HEK293 (cell line): ENCODE measurements at regions not wholly inside any gene's neighbourhood (a gene's known extent, or its start where the extent isn't known, plus 50 kb on each side); places are given as distances from the start of the nearest gene placed in this dataset.

Experiments used
- CTCF ChIA-PET: fragments of 350-600 bp; formaldehyde crosslinking; extraction: SDS; loops from one replicate; lab custom pipeline; 2021; ENCODE audit warnings: antibody characterized with exemption; lab: Yijun Ruan, JAX
- POLR2A ChIA-PET: fragments of 300-600 bp; formaldehyde crosslinking; extraction: SDS; loops from one replicate; lab custom pipeline; 2020; ENCODE audit warnings: antibody characterized with exemption, inconsistent platforms; lab: Yijun Ruan, JAX
- H3K27ac ChIP-seq: fragments of 200-500 bp; sonication (Bioruptor generic); 2 replicates; pipeline ENCODE4 v1.5.1; 2014; ENCODE audit warnings: low read depth, low read length, control low read depth, inconsistent platforms; ENCODE audit errors: extremely low read depth
- H3K36me3 ChIP-seq, 2 experiments: fragments of 200-500 bp in 1 of 2; sonication (Bioruptor generic) in 1 of 2; 1 replicate in 1 of 2; 2 replicates in 1 of 2; pipeline ENCODE4 v1.5.1; 2014 to 2017; ENCODE audit warnings: inconsistent platforms in 2 of 2, low read length in 2 of 2; ENCODE audit not compliant: control insufficient read depth in 2 of 2, insufficient read depth in 1 of 2
- H3K4me1 ChIP-seq: fragments of 200-500 bp; sonication (Bioruptor generic); 2 replicates; pipeline ENCODE4 v1.5.1; 2014; ENCODE audit warnings: mild to moderate bottlenecking, low read length, inconsistent platforms; ENCODE audit not compliant: control insufficient read depth, insufficient read depth
- H3K4me3 ChIP-seq: 2 replicates; pipeline ENCODE4 v1.5.1; 2011; ENCODE audit warnings: low read depth, mild to moderate bottlenecking, control low read depth, low read length, moderate library complexity
- H3K9me3 ChIP-seq: fragments of 200-500 bp; sonication (Bioruptor generic); 2 replicates; pipeline ENCODE4 v1.5.1; 2014; ENCODE audit warnings: low read depth, low read length, inconsistent platforms; ENCODE audit not compliant: control insufficient read depth, insufficient read depth
- GFI1B ChIP-seq: fragments of 450-650 bp; formaldehyde crosslinking; IDR thresholded peaks from 2 replicates; pipeline ENCODE4 v1.5.1; 2016; ENCODE audit warnings: missing biosample characterization, missing genetic modification characterization
- GLI2 ChIP-seq: fragments of 450-650 bp; formaldehyde crosslinking; IDR thresholded peaks from 2 replicates; pipeline ENCODE4; 2017; ENCODE audit warnings: missing biosample characterization, missing genetic modification characterization, low read depth, borderline replicate concordance
- MEIS1 ChIP-seq: sonication (generic); formaldehyde crosslinking; IDR thresholded peaks from 2 replicates; pipeline ENCODE4 v1.8.1; 2022; ENCODE audit warnings: missing genetic modification reagents, mild to moderate bottlenecking, borderline replicate concordance
- SCRT1 ChIP-seq: fragments of 450-650 bp; formaldehyde crosslinking; IDR thresholded peaks from 2 replicates; pipeline ENCODE4 v1.5.1; 2016; ENCODE audit warnings: missing biosample characterization, missing genetic modification characterization, borderline replicate concordance
- ZBTB20 ChIP-seq: fragments of 450-650 bp; formaldehyde crosslinking; IDR thresholded peaks from 2 replicates; pipeline ENCODE4 v1.5.1; 2016; ENCODE audit warnings: missing biosample characterization, missing genetic modification characterization
- ZBTB44 ChIP-seq: fragments of 450-650 bp; IDR thresholded peaks from 2 replicates; pipeline ENCODE4 v1.5.1; 2018; ENCODE audit warnings: missing biosample characterization, mild to moderate bottlenecking, missing genetic modification characterization
- ZBTB6 ChIP-seq: fragments of 450-650 bp; formaldehyde crosslinking; IDR thresholded peaks from 2 replicates; pipeline ENCODE4 v1.5.1; 2017; ENCODE audit warnings: missing biosample characterization, missing genetic modification characterization
- ZEB2 ChIP-seq: fragments of 450-650 bp; formaldehyde crosslinking; IDR thresholded peaks from 2 replicates; pipeline ENCODE4 v1.5.1; 2016; ENCODE audit warnings: missing biosample characterization, missing genetic modification characterization
- ZFP41 ChIP-seq: fragments of 450-650 bp; formaldehyde crosslinking; IDR thresholded peaks from 2 replicates; pipeline ENCODE4 v1.5.1; 2016; ENCODE audit warnings: missing biosample characterization, missing genetic modification characterization, borderline replicate concordance
- ZNF391 ChIP-seq: fragments of 450-650 bp; formaldehyde crosslinking; IDR thresholded peaks from 2 replicates; pipeline ENCODE4 v1.5.1; 2016; ENCODE audit warnings: low read depth, missing biosample characterization, missing genetic modification characterization, borderline replicate concordance
- ZNF510 ChIP-seq: fragments of 450-650 bp; formaldehyde crosslinking; IDR thresholded peaks from 2 replicates; pipeline ENCODE4 v1.5.1; 2018; ENCODE audit warnings: mild to moderate bottlenecking, missing genetic modification characterization, missing biosample characterization; ENCODE audit not compliant: insufficient replicate concordance
- ZNF513 ChIP-seq: fragments of 450-650 bp; IDR thresholded peaks from 2 replicates; pipeline ENCODE4 v1.5.1; 2018; ENCODE audit warnings: missing biosample characterization, missing genetic modification characterization
- ZNF514 ChIP-seq: fragments of 450-650 bp; formaldehyde crosslinking; IDR thresholded peaks from 2 replicates; pipeline ENCODE4 v1.5.1; 2016; ENCODE audit warnings: missing biosample characterization, missing genetic modification characterization
- ZNF544 ChIP-seq: fragments of 450-650 bp; formaldehyde crosslinking; IDR thresholded peaks from 2 replicates; pipeline ENCODE4 v1.5.0; 2017; ENCODE audit warnings: missing biosample characterization, missing genetic modification characterization
- ZNF623 ChIP-seq: fragments of 450-650 bp; formaldehyde crosslinking; IDR thresholded peaks from 2 replicates; pipeline ENCODE4 v1.5.1; 2016; ENCODE audit warnings: missing biosample characterization, missing genetic modification characterization
- ZNF654 ChIP-seq: fragments of 450-650 bp; formaldehyde crosslinking; IDR thresholded peaks from 2 replicates; pipeline ENCODE4 v1.5.1; 2016; ENCODE audit warnings: low read depth, missing biosample characterization, missing genetic modification characterization
- ZNF670 ChIP-seq: fragments of 450-650 bp; formaldehyde crosslinking; IDR thresholded peaks from 2 replicates; pipeline ENCODE4 v1.5.1; 2016; ENCODE audit warnings: missing biosample characterization, missing genetic modification characterization, low read depth
- ZNF747 ChIP-seq: fragments of 450-650 bp; formaldehyde crosslinking; IDR thresholded peaks from 2 replicates; pipeline ENCODE4 v1.5.1; 2016; ENCODE audit warnings: missing biosample characterization, missing genetic modification characterization
- ZNF776 ChIP-seq: fragments of 450-650 bp; formaldehyde crosslinking; IDR thresholded peaks from 2 replicates; pipeline ENCODE4 v1.5.0; 2017; ENCODE audit warnings: missing biosample characterization, missing genetic modification characterization, borderline replicate concordance
- ZNF792 ChIP-seq: fragments of 450-650 bp; formaldehyde crosslinking; IDR thresholded peaks from 2 replicates; pipeline ENCODE4 v1.5.1; 2016; ENCODE audit warnings: missing biosample characterization, missing genetic modification characterization
- ZSCAN30 ChIP-seq: fragments of 450-650 bp; IDR thresholded peaks from 2 replicates; pipeline ENCODE4 v1.5.1; 2018; ENCODE audit warnings: missing biosample characterization, mild to moderate bottlenecking, missing genetic modification characterization, moderate library complexity

- POLR2A ChIA-PET, result no interaction called here
- no peak overlapping the region for H3K27ac ChIP-seq
- TF ChIP-seq ZNF776 (tag by site-specific recombination) (no peak), ZBTB20 (tag by site-specific recombination) (no peak), ZNF544 (tag by site-specific recombination) (no peak), ZNF513 (tag by site-specific recombination) (no peak), ZBTB6 (tag by site-specific recombination) (no peak), ZSCAN30 (tag by site-specific recombination) (no peak), GLI2 (no peak), ZNF792 (tag by site-specific recombination) (no peak)
- TF ChIP-seq, all 188 proteins: peak for 0
- no peaks in the 10 kb centered on the region for H3K36me3 ChIP-seq
- no peaks in the 10 kb centered on the region for H3K4me1 ChIP-seq
- CTCF ChIA-PET, result no interaction called here
- H3K4me3 ChIP-seq, result no peak overlapping the region
- H3K9me3 ChIP-seq, result no peaks in the 10 kb centered on the region
Observed at GRCh38 chr11:70692131-70692530, 293.8 kb downstream of the CTTN start.

- no peak overlapping the region for H3K27ac ChIP-seq
- H3K36me3 ChIP-seq, result no peaks in the 10 kb centered on the region
- POLR2A ChIA-PET, result no interaction called here
- H3K4me1 ChIP-seq, result no peaks in the 10 kb centered on the region
- H3K9me3 ChIP-seq, result no peaks in the 10 kb centered on the region
- H3K4me3 ChIP-seq, result no peak overlapping the region
- TF ChIP-seq ZNF747 (tag by site-specific recombination), result no peak
- TF ChIP-seq ZNF654 (tag by site-specific recombination), result no peak
- no peak for TF ChIP-seq GFI1B (tag by site-specific recombination)
- no peak for TF ChIP-seq ZNF670 (tag by site-specific recombination)
- TF ChIP-seq ZFP41 (tag by site-specific recombination), result no peak
- TF ChIP-seq ZNF391 (tag by site-specific recombination), result no peak
- TF ChIP-seq ZNF510 (tag by site-specific recombination), result no peak
- TF ChIP-seq SCRT1 (tag by site-specific recombination), result no peak
- TF ChIP-seq ZBTB44 (tag by site-specific recombination), result no peak
- TF ChIP-seq ZEB2, result no peak
- TF ChIP-seq ZNF514 (tag by site-specific recombination), result no peak
- TF ChIP-seq ZBTB6 (tag by site-specific recombination), result no peak
- no peak for TF ChIP-seq MEIS1 (CRISPR knock-in tag)
- TF ChIP-seq ZNF623 (tag by site-specific recombination), result no peak
- TF ChIP-seq, all 188 proteins: peak for 0
- CTCF ChIA-PET, result no interaction called here
Observed at GRCh38 chr11:70694371-70694770, 296.0 kb downstream of the CTTN start.
